GM12874 (cell line): ENCODE measurements at regions not wholly inside any gene's neighbourhood (a gene's known extent, or its start where the extent isn't known, plus 50 kb on each side); places are given as distances from the start of the nearest gene placed in this dataset.

ENCODE experiments used
- CTCF ChIP-seq: IDR thresholded peaks from 2 replicates; pipeline ENCODE4 v1.5.1; 2011; ENCODE audit warnings: low read depth, mild to moderate bottlenecking, control low read depth, low read length, moderate library complexity; ENCODE audit not compliant: insufficient read depth

GRCh38 chr10:91033324-91033950 lies 112.5 kb upstream of the ANKRD1 start:
- no peak for TF ChIP-seq CTCF

- TF ChIP-seq CTCF = no peak
These were observed 113.2 kb upstream of the ANKRD1 start for GRCh38 chr10:91034042-91034441.

GRCh38 chr10:91034494-91035159 lies 113.7 kb upstream of the ANKRD1 start:
- TF ChIP-seq CTCF = no peak

- TF ChIP-seq CTCF = no peak
These were observed 114.9 kb upstream of the ANKRD1 start for GRCh38 chr10:91035650-91036292.

- no peak for TF ChIP-seq CTCF
These were observed 116.0 kb upstream of the ANKRD1 start for GRCh38 chr10:91036807-91037411.

- no peak for TF ChIP-seq CTCF
These were observed 118.1 kb upstream of the ANKRD1 start for GRCh38 chr10:91038971-91039370.

- TF ChIP-seq CTCF = no peak
These were observed 119.5 kb upstream of the ANKRD1 start for GRCh38 chr10:91040343-91040742.
